CD4-positive, alpha-beta T cell (primary cell): ENCODE measurements at regions not wholly inside any gene's neighbourhood (a gene's known extent, or its start where the extent isn't known, plus 50 kb on each side); places are given as distances from the start of the nearest gene placed in this dataset.

Experiments
- ATAC-seq: fragments of 200-7000 bp; cut with Tn5 transposase; one replicate; pipeline ENCODE4 v1.10.0; 2022; ENCODE audit warnings: mild to moderate bottlenecking; ENCODE audit not compliant: poor library complexity
- CTCF ChIA-PET: fragments of 350-600 bp; sonication (Branson Sonifier 250); formaldehyde crosslinking; loops from one replicate; lab custom pipeline; 2021; ENCODE audit warnings: antibody characterized with exemption, inconsistent platforms; lab: Charles Lee
- POLR2A ChIA-PET: fragments of 350-600 bp; sonication (Branson Sonifier 250); formaldehyde crosslinking; loops from one replicate; lab custom pipeline; 2021; ENCODE audit warnings: antibody characterized with exemption, inconsistent platforms; lab: Charles Lee
- DNase-seq, 14 experiments: peaks; one replicate each; pipeline ENCODE4 v3.0.0-alpha.2; 2013 to 2020; ENCODE audit warnings: mixed read lengths in 2 of 14
- H3K27ac ChIP-seq, 2 donors: one replicate each; pipeline versions ENCODE4 v1.5.1 to v1.7.0; 2013; ENCODE audit warnings: low read length in 2 of 2, low read depth in 1 of 2, mild to moderate bottlenecking in 1 of 2
- H3K27me3 ChIP-seq, 2 experiments: 1 replicate in 1 of 2; 2 replicates in 1 of 2; pipeline versions ENCODE4 v1.6.1 to v1.7.0; 2013; ENCODE audit warnings: low read length in 2 of 2, control low read depth in 1 of 2, mild to moderate bottlenecking in 1 of 2, moderate library complexity in 1 of 2; ENCODE audit not compliant: insufficient read depth in 2 of 2, control insufficient read depth in 1 of 2
- H3K36me3 ChIP-seq: one replicate; pipeline ENCODE4 v1.6.1; 2013; ENCODE audit warnings: low read length, control low read depth; ENCODE audit not compliant: insufficient read depth
- H3K4me1 ChIP-seq: one replicate; pipeline ENCODE4 v1.6.1; 2013; ENCODE audit warnings: low read length, control low read depth; ENCODE audit not compliant: insufficient read depth
- H3K4me3 ChIP-seq: one replicate; pipeline ENCODE4 v1.5.1; 2013; ENCODE audit warnings: mild to moderate bottlenecking, low read length, moderate library complexity
- H3K9me3 ChIP-seq, 2 experiments: 1 replicate in 1 of 2; 2 replicates in 1 of 2; pipeline versions ENCODE4 v1.6.1 to v1.7.0; 2013; ENCODE audit warnings: low read length in 2 of 2, mild to moderate bottlenecking in 2 of 2, control low read depth in 1 of 2, moderate library complexity in 1 of 2; ENCODE audit not compliant: control insufficient read depth in 1 of 2, insufficient read depth in 1 of 2
- H3K27ac Mint-ChIP-seq: one replicate; pipeline ENCODE4 v1.8.0; 2020; ENCODE audit warnings: mixed read lengths
- H3K27me3 Mint-ChIP-seq: one replicate; pipeline ENCODE4 v1.8.0; 2021; ENCODE audit warnings: mixed read lengths
- H3K36me3 Mint-ChIP-seq: one replicate; pipeline ENCODE4 v1.8.0; 2021; ENCODE audit warnings: low read depth, mixed read lengths
- H3K4me1 Mint-ChIP-seq: one replicate; pipeline ENCODE4 v1.8.0; 2021; ENCODE audit warnings: low read depth, mixed read lengths
- H3K4me3 Mint-ChIP-seq: one replicate; pipeline ENCODE4 v1.8.0; 2020; ENCODE audit warnings: mild to moderate bottlenecking, mixed read lengths
- H3K9me3 Mint-ChIP-seq: one replicate; pipeline ENCODE4 v1.8.0; 2020; ENCODE audit warnings: mixed read lengths
- intact Hi-C, 2 experiments: fragments of 100-400 bp; cut with DNase I in 1 of 2; cut with micrococcal nuclease in 1 of 2; formaldehyde crosslinking; loops; one replicate each; pipeline versions ENCODE4 v1.15.1 to v1.9.0; 2023 to 2025; cut with DNase I, micrococcal nuclease
- TF ChIP-seq, protein P1 (sequence below): fragments of 200-600 bp; IDR thresholded peaks from one replicate; pipeline ENCODE4 v1.8.0; 2022; ENCODE audit warnings: antibody characterized with exemption, mild to moderate bottlenecking

DNA sequence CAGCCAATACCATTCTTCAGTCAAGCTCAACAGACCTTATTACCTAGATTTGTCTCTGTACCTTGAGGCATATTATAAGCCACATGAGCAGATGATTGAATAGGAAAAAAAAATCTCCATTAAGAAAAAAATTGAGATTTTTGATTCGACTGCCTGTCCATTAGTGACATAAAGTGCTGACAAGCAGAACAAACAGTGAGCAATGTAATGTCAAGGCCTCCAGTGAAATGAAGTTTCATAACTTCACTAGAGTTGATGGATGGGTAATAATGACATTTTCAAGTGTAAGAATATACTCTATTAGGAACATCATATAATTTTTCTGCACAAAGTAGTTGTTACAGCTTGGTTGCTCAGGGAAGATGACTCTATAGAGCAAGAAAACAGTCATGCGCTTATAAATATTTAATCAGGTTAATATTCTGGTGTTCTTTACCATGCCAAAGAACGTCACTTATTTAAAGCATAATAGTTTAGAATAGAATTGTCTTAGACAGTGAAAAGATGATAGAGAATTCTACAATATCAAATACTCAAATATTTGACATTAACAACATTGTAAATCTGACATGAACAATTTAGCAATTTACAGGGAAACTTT, 783.7 kb downstream of the EPHA7 start:
- DNase-seq = no peak
- H3K4me3 Mint-ChIP-seq = no peak overlapping the region
- Histone ChIP-seq H3K4me1 (no peaks in the 10 kb centered on the region), H3K27ac (no peak overlapping the region), H3K36me3 (no peaks in the 10 kb centered on the region), H3K27me3 (no peaks in the 10 kb centered on the region), H3K9me3 (no peaks in the 10 kb centered on the region), H3K4me3 (no peak overlapping the region)
- no peaks in the 10 kb centered on the region for H3K4me1 Mint-ChIP-seq
- TF ChIP-seq, protein P1, sequence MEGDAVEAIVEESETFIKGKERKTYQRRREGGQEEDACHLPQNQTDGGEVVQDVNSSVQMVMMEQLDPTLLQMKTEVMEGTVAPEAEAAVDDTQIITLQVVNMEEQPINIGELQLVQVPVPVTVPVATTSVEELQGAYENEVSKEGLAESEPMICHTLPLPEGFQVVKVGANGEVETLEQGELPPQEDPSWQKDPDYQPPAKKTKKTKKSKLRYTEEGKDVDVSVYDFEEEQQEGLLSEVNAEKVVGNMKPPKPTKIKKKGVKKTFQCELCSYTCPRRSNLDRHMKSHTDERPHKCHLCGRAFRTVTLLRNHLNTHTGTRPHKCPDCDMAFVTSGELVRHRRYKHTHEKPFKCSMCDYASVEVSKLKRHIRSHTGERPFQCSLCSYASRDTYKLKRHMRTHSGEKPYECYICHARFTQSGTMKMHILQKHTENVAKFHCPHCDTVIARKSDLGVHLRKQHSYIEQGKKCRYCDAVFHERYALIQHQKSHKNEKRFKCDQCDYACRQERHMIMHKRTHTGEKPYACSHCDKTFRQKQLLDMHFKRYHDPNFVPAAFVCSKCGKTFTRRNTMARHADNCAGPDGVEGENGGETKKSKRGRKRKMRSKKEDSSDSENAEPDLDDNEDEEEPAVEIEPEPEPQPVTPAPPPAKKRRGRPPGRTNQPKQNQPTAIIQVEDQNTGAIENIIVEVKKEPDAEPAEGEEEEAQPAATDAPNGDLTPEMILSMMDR = no peak
- CTCF ChIA-PET = no interaction called here
- intact Hi-C loops = no loop called here
- no peaks in the 10 kb centered on the region for H3K27me3 Mint-ChIP-seq
- H3K27ac Mint-ChIP-seq = no peak overlapping the region
- ATAC-seq = no peak
- peaks cover 6% of the 10 kb centered on the region for H3K9me3 Mint-ChIP-seq
- POLR2A ChIA-PET = no interaction called here
- no peaks in the 10 kb centered on the region for H3K36me3 Mint-ChIP-seq

DNA sequence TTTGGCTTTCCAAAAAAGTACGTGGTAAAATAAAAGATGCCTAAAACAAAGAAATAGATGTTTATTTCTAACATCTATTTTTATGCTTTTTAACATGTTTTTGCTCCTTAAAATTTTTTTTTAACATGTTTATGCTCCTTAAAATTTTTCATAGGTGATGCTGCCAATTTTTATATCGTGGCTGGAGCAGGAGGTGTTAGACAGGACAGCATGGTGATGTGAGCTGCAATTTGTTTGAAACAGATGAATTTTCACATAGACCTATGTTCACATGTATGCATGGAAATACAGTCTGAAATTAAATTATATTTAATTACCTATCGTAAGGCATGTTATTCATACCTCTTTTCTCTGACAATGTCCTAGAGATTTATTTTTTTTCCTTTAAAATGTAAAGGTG, 784.8 kb downstream of the EPHA7 start:
- Histone ChIP-seq H3K27me3 (no peaks in the 10 kb centered on the region), H3K36me3 (no peaks in the 10 kb centered on the region), H3K4me1 (no peaks in the 10 kb centered on the region), H3K4me3 (no peak overlapping the region), H3K9me3 (no peaks in the 10 kb centered on the region), H3K27ac (no peak overlapping the region)
- H3K27me3 Mint-ChIP-seq = no peaks in the 10 kb centered on the region
- H3K4me3 Mint-ChIP-seq = no peak overlapping the region
- DNase-seq = no peak
- peaks cover 6% of the 10 kb centered on the region for H3K9me3 Mint-ChIP-seq
- no peak for ATAC-seq
- no peak overlapping the region for H3K27ac Mint-ChIP-seq
- ChIA-PET POLR2A (no interaction called here), CTCF (no interaction called here)
- H3K4me1 Mint-ChIP-seq = no peaks in the 10 kb centered on the region
- H3K36me3 Mint-ChIP-seq = no peaks in the 10 kb centered on the region
- TF ChIP-seq, protein P1 = no peak
- intact Hi-C loops = no loop called here

DNA sequence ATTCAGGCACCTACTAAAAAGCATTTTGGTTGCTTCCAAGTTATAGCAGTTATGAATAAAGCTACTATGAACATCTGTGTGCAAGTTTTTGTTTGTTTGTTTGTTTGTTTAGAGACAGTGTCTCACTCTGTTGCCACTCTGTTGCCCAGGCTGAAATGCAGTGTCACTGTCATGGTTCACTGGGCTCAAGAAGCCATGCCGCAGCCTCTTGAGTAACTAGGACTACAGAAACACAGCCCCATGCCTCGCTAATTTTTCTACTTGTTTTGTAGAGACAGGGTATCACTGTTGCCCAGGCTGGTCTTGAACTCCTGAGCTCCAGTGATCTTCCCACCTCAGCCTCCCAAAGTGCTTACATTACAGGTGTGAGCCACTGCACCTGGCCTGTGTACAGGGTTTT, 795.9 kb downstream of the EPHA7 start:
- intact Hi-C loops = no loop called here
- CTCF ChIA-PET = no interaction called here
- H3K9me3 Mint-ChIP-seq = peaks cover 6% of the 10 kb centered on the region
- ATAC-seq = no peak
- Histone ChIP-seq H3K9me3 (peaks cover 0 to 5% of the 10 kb centered on the region in 2 experiments), H3K4me3 (no peak overlapping the region), H3K27me3 (no peaks in the 10 kb centered on the region), H3K36me3 (no peaks in the 10 kb centered on the region), H3K4me1 (no peaks in the 10 kb centered on the region), H3K27ac (no peak overlapping the region)
- POLR2A ChIA-PET = no interaction called here
- H3K27me3 Mint-ChIP-seq = no peaks in the 10 kb centered on the region
- no peak for DNase-seq
- H3K36me3 Mint-ChIP-seq = no peaks in the 10 kb centered on the region
- no peak overlapping the region for H3K4me3 Mint-ChIP-seq
- H3K27ac Mint-ChIP-seq = no peak overlapping the region
- H3K4me1 Mint-ChIP-seq = no peaks in the 10 kb centered on the region
- TF ChIP-seq, protein P1 = no peak
